ENCODE measurements at regions not wholly inside any gene's neighbourhood (a gene's known extent, or its start where the extent isn't known, plus 50 kb on each side); places are given as distances from the start of the nearest gene placed in this dataset.

DNA sequence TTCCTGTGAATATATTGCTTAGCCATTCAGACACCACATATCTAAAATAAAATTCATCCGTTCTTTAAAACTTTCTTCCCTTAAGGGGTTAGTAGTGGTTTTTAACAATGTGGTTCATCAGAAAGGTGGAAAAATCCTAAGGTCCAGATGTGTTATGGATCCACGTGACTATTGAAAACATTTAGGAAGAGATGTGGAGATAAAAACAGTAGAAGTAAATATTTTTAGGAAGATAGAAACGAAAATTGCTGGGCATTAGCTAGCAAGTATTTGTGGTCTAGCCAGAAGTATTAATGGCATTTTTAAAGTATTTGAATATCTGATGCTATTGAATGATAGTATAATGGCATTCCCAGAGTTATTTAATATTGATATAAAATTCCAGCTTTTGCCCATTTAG is 180.8 kb downstream of the LTN1 start:
- TF ChIP-seq, protein P1, sequence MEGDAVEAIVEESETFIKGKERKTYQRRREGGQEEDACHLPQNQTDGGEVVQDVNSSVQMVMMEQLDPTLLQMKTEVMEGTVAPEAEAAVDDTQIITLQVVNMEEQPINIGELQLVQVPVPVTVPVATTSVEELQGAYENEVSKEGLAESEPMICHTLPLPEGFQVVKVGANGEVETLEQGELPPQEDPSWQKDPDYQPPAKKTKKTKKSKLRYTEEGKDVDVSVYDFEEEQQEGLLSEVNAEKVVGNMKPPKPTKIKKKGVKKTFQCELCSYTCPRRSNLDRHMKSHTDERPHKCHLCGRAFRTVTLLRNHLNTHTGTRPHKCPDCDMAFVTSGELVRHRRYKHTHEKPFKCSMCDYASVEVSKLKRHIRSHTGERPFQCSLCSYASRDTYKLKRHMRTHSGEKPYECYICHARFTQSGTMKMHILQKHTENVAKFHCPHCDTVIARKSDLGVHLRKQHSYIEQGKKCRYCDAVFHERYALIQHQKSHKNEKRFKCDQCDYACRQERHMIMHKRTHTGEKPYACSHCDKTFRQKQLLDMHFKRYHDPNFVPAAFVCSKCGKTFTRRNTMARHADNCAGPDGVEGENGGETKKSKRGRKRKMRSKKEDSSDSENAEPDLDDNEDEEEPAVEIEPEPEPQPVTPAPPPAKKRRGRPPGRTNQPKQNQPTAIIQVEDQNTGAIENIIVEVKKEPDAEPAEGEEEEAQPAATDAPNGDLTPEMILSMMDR (conservative IDR thresholded peaks at IDR 0.05) = no peak
- no peak for TF ChIP-seq ZFX (IDR thresholded peaks at IDR 0.05)
- H3K27ac ChIP-seq = no peak overlapping the region

DNA sequence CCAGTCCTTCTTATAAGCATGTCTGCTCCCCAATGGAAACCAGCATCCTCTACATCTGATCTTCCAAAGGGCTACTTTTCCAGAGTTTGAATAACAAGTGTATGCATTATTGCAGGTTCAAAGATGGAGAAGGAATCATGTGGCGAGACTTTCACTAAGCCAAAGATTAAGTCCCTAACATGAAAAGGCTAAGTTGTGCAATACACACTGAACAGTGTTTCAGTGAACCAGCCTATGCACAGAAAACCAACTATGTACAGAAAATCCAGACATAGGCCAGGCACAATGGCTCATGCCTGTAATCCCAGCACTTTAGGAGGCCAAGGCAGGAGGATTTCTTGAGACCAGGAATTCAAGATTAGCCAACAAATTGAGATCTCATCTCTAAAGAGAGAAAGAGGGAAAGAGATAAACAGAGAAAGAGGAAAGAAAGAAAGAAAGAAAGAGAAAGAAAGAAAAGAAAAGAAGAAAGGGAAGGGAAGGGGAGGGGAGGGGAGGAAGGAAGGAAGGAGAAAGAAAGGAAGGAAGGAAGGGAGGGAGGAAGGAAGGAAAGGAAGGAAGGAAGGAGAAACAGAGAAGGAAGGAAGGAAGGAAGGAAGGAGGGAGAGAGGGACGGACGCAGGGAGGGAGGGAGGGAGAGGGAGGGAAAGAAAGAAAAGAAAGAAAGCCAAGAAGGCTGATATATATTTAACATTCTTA is 181.7 kb downstream of the LTN1 start:
- no peak overlapping the region for H3K27ac ChIP-seq
- TF ChIP-seq, protein P1 (conservative IDR thresholded peaks at IDR 0.05) = no peak
- TF ChIP-seq ZFX (IDR thresholded peaks at IDR 0.05) = no peak

DNA sequence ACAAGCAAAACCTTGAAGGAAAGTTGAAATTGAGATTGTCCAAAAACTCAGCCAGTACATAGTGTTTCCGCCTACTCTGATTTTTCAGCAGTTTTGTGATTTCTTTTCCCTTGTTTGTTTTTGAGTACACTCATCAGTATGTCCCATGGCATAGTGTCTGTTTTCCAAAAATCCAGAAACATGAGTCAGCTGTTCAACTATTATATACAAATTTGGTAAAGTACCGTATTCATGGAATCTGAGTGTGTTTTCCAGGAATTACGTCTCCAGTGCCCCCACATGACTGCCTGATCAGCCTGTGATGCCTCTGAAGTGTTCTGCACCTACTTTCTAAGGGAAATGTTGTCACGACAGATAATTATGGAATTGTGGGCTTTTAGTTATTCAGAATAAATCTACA is 186.8 kb downstream of the LTN1 start:
- no peak overlapping the region for H3K27ac ChIP-seq
- no peak for TF ChIP-seq ZFX (IDR thresholded peaks at IDR 0.05)
- TF ChIP-seq, protein P1 (conservative IDR thresholded peaks at IDR 0.05) = no peak

DNA sequence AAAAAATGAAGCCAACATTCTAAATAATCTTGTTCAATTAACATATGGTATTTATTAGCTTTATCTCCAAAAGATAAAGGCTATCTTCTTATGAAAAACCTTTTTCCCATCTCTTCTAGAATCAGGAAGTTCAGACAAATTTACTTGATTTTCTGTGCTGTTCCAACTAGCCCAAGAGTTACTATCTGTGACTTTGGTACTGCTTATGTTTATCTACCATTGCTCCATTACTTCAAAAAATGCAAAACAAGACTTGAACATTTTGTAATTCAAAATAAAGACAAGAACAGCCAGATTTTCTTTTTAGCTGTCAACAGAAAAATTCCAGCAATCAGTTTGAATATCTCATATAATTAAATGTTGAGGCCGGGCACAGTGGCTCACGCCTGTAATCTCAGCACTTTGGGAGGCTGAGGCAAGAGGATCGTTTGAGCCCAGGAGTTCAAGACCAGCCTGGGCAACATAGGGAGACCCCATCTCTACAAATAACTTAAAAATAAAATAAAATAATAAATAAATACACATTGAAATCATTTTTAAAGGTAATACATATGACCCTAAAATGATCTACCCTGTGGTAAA is 188.5 kb downstream of the LTN1 start:
- H3K27ac ChIP-seq = no peak overlapping the region
- TF ChIP-seq, protein P1 (conservative IDR thresholded peaks at IDR 0.05) = no peak
- no peak for TF ChIP-seq ZFX (IDR thresholded peaks at IDR 0.05)

DNA sequence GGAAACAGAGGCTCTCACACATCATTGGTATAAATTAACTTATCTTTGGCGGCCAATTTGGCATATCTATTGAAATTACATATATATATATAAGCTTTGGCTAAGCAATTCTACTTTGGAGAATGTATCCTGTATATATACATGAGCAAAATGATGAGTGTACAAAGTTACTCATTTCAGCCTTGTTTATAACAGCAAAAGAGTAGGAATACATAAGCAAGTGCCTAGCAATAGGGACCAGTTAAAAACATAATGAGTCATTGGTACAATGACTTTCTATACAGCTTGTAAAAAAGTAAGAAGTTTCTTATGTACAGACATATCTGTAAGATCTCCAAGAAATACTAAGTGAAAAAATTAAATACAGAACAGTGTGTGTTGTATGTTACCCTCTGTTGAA is 190.8 kb downstream of the LTN1 start:
- H3K27ac ChIP-seq = no peak overlapping the region
- TF ChIP-seq ZFX (IDR thresholded peaks at IDR 0.05) = no peak
- TF ChIP-seq, protein P1 (conservative IDR thresholded peaks at IDR 0.05) = no peak

DNA sequence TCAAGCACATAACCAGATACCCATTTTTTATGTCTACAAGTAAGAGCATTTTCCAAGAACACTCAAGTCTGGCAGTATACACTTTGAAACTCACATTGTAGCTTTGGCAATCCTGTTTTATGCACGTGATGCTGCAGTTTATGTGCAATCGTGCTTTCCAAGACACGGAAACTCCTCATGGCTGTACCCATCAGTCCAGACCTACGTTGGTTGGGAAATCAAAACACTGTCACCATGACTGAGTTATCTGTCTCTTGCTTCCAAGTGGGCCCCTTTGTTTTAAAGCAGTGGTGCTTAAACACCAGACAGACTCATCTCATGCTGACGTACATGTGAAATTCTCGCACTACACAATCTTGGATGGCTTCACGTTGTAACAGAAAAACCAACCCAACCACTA is 192.8 kb downstream of the LTN1 start:
- H3K27ac ChIP-seq = no peak overlapping the region
- TF ChIP-seq, protein P1 (conservative IDR thresholded peaks at IDR 0.05) = no peak
- TF ChIP-seq ZFX (IDR thresholded peaks at IDR 0.05) = no peak

DNA sequence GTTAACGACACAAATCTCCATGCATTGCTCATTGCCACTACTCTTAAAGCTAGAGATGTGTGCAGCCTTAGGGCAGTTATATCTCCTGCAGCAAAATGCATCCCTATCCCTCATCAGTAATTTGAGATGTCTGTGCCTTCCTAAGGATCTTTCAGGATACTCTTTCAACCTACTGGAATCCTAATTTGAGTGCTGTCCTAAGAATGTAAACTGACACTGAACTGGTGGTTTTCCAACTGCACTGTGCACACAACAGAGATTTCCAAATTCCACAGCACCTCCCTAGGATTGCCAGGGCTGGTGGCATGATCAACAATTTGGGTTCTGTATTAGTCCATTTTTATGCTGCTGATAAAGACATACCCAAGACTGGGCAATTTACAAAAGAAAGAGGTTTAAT is 193.9 kb downstream of the LTN1 start:
- H3K27ac ChIP-seq = no peak overlapping the region
- TF ChIP-seq, protein P1 (conservative IDR thresholded peaks at IDR 0.05) = no peak
- no peak for TF ChIP-seq ZFX (IDR thresholded peaks at IDR 0.05)
